ENCODE measurements at regions not wholly inside any gene's neighbourhood (a gene's known extent, or its start where the extent isn't known, plus 50 kb on each side); places are given as distances from the start of the nearest gene placed in this dataset.

- TF ChIP-seq CTCF (IDR thresholded peaks at IDR 0.05 in 2 of 3, conservative IDR thresholded peaks at IDR 0.05 in 1 of 3; ENCODE audit: borderline replicate concordance in 1 of 3, insufficient read depth in 1 of 3, low read depth in 2 of 3, low read length in 2 of 3) (no peak), EZH2 (IDR thresholded peaks at IDR 0.05) (no peak), JUND (IDR thresholded peaks at IDR 0.05) (no peak), RAD21 (IDR thresholded peaks at IDR 0.05; ENCODE audit: low read depth) (no peak), POLR2AphosphoS5 (IDR thresholded peaks at IDR 0.05; ENCODE audit: low read depth, low read length) (no peak), ATF3 (IDR thresholded peaks at IDR 0.05) (no peak), ZFX (IDR thresholded peaks at IDR 0.05) (no peak), ZBTB33 (IDR thresholded peaks at IDR 0.05; ENCODE audit: extremely low read depth, insufficient replicate concordance, low read length) (no peak), SIN3A (IDR thresholded peaks at IDR 0.05; ENCODE audit: low read depth) (no peak), POLR2A (IDR thresholded peaks at IDR 0.05; ENCODE audit: borderline replicate concordance, extremely low read depth, insufficient read depth, insufficient read length) (no peak), EZH2phosphoT487 (IDR thresholded peaks at IDR 0.05; ENCODE audit: borderline replicate concordance) (no peak), FOSL1 (IDR thresholded peaks at IDR 0.05; ENCODE audit: low read depth) (no peak), SRF (IDR thresholded peaks at IDR 0.05; ENCODE audit: low read depth) (no peak)
These were observed 275.0 kb upstream of the SGCD start for GRCh38 chr5:156051972-156052371.
